ENCODE measurements at regions not wholly inside any gene's neighbourhood (a gene's known extent, or its start where the extent isn't known, plus 50 kb on each side); places are given as distances from the start of the nearest gene placed in this dataset.
"Not testable (repeated sequence)": the region's sequence is repeated elsewhere in the genome, so short reads cannot be mapped to it uniquely, and the experiment has no call there.

DNA sequence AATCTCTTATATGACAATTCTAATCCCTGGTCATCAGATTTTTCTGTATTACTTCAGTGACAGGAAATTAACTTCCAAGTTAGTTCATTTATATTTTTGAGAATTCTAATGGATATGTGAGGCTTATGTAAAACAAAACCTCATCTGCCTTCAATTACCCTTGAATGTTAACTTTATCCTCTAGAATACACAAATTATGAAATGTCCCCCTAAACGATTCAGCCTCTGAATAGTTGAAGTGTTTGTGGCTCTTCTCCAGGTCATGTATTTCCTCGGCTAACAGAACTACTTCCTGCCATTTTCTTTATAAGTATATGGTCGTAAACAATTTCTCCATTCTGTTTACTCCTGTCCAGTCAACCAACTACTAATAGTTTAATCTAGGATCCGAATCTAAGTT lies 401.3 kb downstream of the PCDH10 start:
- intact Hi-C loops (cut with micrococcal nuclease), result no loop called here
- ATAC-seq, result no peak
- no peak for DNase-seq
- TF ChIP-seq, protein P1, sequence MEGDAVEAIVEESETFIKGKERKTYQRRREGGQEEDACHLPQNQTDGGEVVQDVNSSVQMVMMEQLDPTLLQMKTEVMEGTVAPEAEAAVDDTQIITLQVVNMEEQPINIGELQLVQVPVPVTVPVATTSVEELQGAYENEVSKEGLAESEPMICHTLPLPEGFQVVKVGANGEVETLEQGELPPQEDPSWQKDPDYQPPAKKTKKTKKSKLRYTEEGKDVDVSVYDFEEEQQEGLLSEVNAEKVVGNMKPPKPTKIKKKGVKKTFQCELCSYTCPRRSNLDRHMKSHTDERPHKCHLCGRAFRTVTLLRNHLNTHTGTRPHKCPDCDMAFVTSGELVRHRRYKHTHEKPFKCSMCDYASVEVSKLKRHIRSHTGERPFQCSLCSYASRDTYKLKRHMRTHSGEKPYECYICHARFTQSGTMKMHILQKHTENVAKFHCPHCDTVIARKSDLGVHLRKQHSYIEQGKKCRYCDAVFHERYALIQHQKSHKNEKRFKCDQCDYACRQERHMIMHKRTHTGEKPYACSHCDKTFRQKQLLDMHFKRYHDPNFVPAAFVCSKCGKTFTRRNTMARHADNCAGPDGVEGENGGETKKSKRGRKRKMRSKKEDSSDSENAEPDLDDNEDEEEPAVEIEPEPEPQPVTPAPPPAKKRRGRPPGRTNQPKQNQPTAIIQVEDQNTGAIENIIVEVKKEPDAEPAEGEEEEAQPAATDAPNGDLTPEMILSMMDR (conservative IDR thresholded peaks at IDR 0.05; ENCODE audit: low read depth, low read length), result no peak
- TF ChIP-seq EZH2phosphoT487 (IDR thresholded peaks at IDR 0.05; ENCODE audit: borderline replicate concordance, low read length) (no peak), EZH2 (IDR thresholded peaks at IDR 0.05; ENCODE audit: low read length, unreplicated experiment) (no peak)
- no TSS peak for BruUV-seq (replicated peaks)
- POLR2A ChIA-PET (ENCODE audit: unreplicated experiment), result no interaction called here
- CTCF ChIA-PET, result no interaction called here
- Histone ChIP-seq H3K9me3 (ENCODE audit: low read length) (no peaks in the 10 kb centered on the region), H3K36me3 (ENCODE audit: low read depth, low read length) (no peaks in the 10 kb centered on the region), H3K4me3 (ENCODE audit: low read length) (no peak overlapping the region), H4K20me1 (ENCODE audit: low read length) (no peaks in the 10 kb centered on the region), H3K9me2 (replicated peaks; ENCODE audit: low read length) (no peaks in the 10 kb centered on the region), H3K27ac (ENCODE audit: low read length) (no peak overlapping the region), H3K27me3 (ENCODE audit: low read length) (no peaks in the 10 kb centered on the region), H2AFZ (ENCODE audit: low read length) (no peak overlapping the region), H3K9ac (ENCODE audit: low read length) (no peak overlapping the region), H3K79me2 (ENCODE audit: low read length) (no peaks in the 10 kb centered on the region), H3K4me2 (ENCODE audit: low read length) (no peak overlapping the region), H3K4me1 (ENCODE audit: insufficient read depth, low read length) (no peaks in the 10 kb centered on the region), H3F3A (ENCODE audit: low read length, unreplicated experiment) (no peaks in the 10 kb centered on the region)

DNA sequence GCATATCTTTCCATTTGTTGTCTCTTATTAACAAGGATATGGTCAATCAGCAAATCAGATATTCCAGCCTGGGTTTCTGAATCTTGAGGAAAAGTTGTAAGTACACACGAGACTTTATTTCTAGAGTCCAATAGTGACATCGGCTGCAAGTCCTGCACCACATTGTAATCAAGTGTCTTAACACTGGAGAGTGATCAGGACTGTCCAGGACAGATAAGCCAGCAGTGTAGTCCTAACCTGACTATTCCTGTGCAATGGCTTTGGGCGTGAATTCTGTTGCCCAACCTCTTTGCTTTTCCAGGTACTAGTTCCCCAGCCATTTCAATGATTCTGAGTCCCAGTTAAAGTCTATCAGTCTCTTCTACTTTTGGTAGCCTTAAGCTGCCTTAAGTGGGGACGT lies 395.0 kb downstream of the PCDH10 start:
- H3K4me2 ChIP-seq (ENCODE audit: low read length), result no peak overlapping the region
- POLR2A ChIA-PET (ENCODE audit: unreplicated experiment), result no interaction called here
- no peak overlapping the region for H3K4me3 ChIP-seq (ENCODE audit: low read length)
- no peaks in the 10 kb centered on the region for H4K20me1 ChIP-seq (ENCODE audit: low read length)
- no peak for TF ChIP-seq EZH2phosphoT487 (IDR thresholded peaks at IDR 0.05; ENCODE audit: borderline replicate concordance, low read length)
- TF ChIP-seq, protein P1 (conservative IDR thresholded peaks at IDR 0.05; ENCODE audit: low read depth, low read length), result no peak
- no peak for TF ChIP-seq EZH2 (IDR thresholded peaks at IDR 0.05; ENCODE audit: low read length, unreplicated experiment)
- no peaks in the 10 kb centered on the region for H3K79me2 ChIP-seq (ENCODE audit: low read length)
- no peaks in the 10 kb centered on the region for H3K36me3 ChIP-seq (ENCODE audit: low read depth, low read length)
- CTCF ChIA-PET, result no interaction called here
- H3K27ac ChIP-seq (ENCODE audit: low read length), result no peak overlapping the region
- DNase-seq, result no peak
- no peaks in the 10 kb centered on the region for H3K9me2 ChIP-seq (replicated peaks; ENCODE audit: low read length)
- H3K9me3 ChIP-seq (ENCODE audit: low read length), result no peaks in the 10 kb centered on the region
- H3K27me3 ChIP-seq (ENCODE audit: low read length), result no peaks in the 10 kb centered on the region
- BruUV-seq (replicated peaks), result no TSS peak
- no peak for ATAC-seq
- H3K4me1 ChIP-seq (ENCODE audit: insufficient read depth, low read length), result no peaks in the 10 kb centered on the region
- intact Hi-C loops (cut with micrococcal nuclease), result no loop called here
- no peaks in the 10 kb centered on the region for H3F3A ChIP-seq (ENCODE audit: low read length, unreplicated experiment)
- H2AFZ ChIP-seq (ENCODE audit: low read length), result no peak overlapping the region
- H3K9ac ChIP-seq (ENCODE audit: low read length), result no peak overlapping the region

DNA sequence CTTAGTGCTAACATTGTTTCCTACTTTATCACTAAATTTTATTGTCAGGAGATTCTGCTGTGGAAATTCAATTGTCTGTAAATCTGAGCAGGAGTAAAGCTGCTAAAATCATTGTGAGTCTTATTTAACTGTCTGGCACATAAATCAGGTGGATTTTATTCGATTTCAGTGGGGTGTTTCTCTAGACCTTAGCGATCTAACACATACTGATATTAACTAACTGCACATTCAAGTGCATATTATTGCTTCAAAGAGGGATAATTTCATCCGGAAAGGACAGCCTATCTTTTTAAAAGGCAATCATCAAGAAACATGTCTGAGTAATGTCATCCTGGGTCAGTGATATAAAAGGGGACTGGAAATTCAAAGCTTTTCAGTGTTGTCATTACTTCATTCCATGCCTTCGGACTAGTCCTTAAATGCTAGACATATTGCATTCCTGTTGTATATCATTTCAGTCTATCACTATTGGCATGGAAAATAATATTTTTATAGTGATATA lies 388.7 kb downstream of the PCDH10 start:
- no peak for ATAC-seq

DNA sequence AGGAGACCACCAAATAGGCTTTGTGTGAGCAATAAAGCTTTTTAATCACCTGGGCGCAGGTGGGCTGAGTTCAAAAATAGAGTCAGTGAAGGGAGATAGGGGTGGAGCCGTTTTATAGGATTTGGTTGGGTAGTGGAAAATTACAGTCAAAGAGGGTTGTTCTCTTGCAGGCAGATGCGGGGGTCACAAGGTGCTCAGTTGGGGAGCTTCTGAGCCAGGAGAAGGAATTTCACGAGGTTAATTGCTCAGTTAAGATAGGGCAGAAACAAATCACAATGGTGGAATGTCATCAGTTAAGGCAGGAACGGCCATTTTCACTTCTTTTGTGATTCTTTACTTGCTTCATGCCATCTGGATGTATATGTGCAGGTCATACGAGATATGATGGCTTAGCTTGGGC lies 385.1 kb downstream of the PCDH10 start:
- ATAC-seq; H3K27ac ChIP-seq (ENCODE audit: low read length); H3F3A ChIP-seq (ENCODE audit: low read length, unreplicated experiment); H3K9ac ChIP-seq (ENCODE audit: low read length); H3K4me2 ChIP-seq (ENCODE audit: low read length); CTCF ChIA-PET; H4K20me1 ChIP-seq (ENCODE audit: low read length); H3K27me3 ChIP-seq (ENCODE audit: low read length); H3K4me3 ChIP-seq (ENCODE audit: low read length); H3K4me1 ChIP-seq (ENCODE audit: insufficient read depth, low read length); intact Hi-C loops (cut with micrococcal nuclease); H2AFZ ChIP-seq (ENCODE audit: low read length); BruUV-seq (replicated peaks); POLR2A ChIA-PET (ENCODE audit: unreplicated experiment); H3K9me2 ChIP-seq (replicated peaks; ENCODE audit: low read length); H3K79me2 ChIP-seq (ENCODE audit: low read length); DNase-seq; H3K9me3 ChIP-seq (ENCODE audit: low read length); H3K36me3 ChIP-seq (ENCODE audit: low read depth, low read length): not testable (repeated sequence)

More for the DNA sequence above, 388.7 kb downstream of the PCDH10 start:
- Histone ChIP-seq H3K9ac (ENCODE audit: low read length) (no peak overlapping the region), H3K79me2 (ENCODE audit: low read length) (no peaks in the 10 kb centered on the region), H3F3A (ENCODE audit: low read length, unreplicated experiment) (no peaks in the 10 kb centered on the region), H3K36me3 (ENCODE audit: low read depth, low read length) (no peaks in the 10 kb centered on the region), H3K4me2 (ENCODE audit: low read length) (no peak overlapping the region), H3K4me3 (ENCODE audit: low read length) (no peak overlapping the region), H3K4me1 (ENCODE audit: insufficient read depth, low read length) (no peaks in the 10 kb centered on the region), H3K9me3 (ENCODE audit: low read length) (no peaks in the 10 kb centered on the region), H3K9me2 (replicated peaks; ENCODE audit: low read length) (no peaks in the 10 kb centered on the region), H3K27me3 (ENCODE audit: low read length) (no peaks in the 10 kb centered on the region), H3K27ac (ENCODE audit: low read length) (no peak overlapping the region), H2AFZ (ENCODE audit: low read length) (no peak overlapping the region), H4K20me1 (ENCODE audit: low read length) (no peaks in the 10 kb centered on the region)
- intact Hi-C loops (cut with micrococcal nuclease), result no loop called here
- no TSS peak for BruUV-seq (replicated peaks)
- TF ChIP-seq, protein P1 (conservative IDR thresholded peaks at IDR 0.05; ENCODE audit: low read depth, low read length), result no peak
- no peak for TF ChIP-seq EZH2phosphoT487 (IDR thresholded peaks at IDR 0.05; ENCODE audit: borderline replicate concordance, low read length)
- no peak for TF ChIP-seq EZH2 (IDR thresholded peaks at IDR 0.05; ENCODE audit: low read length, unreplicated experiment)
- CTCF ChIA-PET, result no interaction called here
- no peak for DNase-seq
- POLR2A ChIA-PET (ENCODE audit: unreplicated experiment), result no interaction called here

Measured in PC-3 (cell line).